Endothelial cell (in vitro differentiated cells): ENCODE measurements at regions not wholly inside any gene's neighbourhood (a gene's known extent, or its start where the extent isn't known, plus 50 kb on each side); places are given as distances from the start of the nearest gene placed in this dataset.
A peak's percentile ranks its signal among the peaks of the same experiment; 100 is the strongest.
"Not testable (repeated sequence)": the region's sequence is repeated elsewhere in the genome, so short reads cannot be mapped to it uniquely, and the experiment has no call there.

Experiments
- DNase-seq: peaks from one replicate; pipeline ENCODE4 v3.0.0; 2021; ENCODE audit warnings: low spot score
- H3K27ac Mint-ChIP-seq: one replicate; pipeline ENCODE4 v1.8.0; 2021; ENCODE audit warnings: mixed read lengths, inconsistent platforms; ENCODE audit not compliant: unreplicated experiment
- H3K27me3 Mint-ChIP-seq: one replicate; pipeline ENCODE4 v1.8.0; 2021; ENCODE audit warnings: mild to moderate bottlenecking, moderate library complexity, mixed read lengths, inconsistent platforms; ENCODE audit not compliant: unreplicated experiment
- H3K36me3 Mint-ChIP-seq: one replicate; pipeline ENCODE4 v1.8.0; 2021; ENCODE audit warnings: mild to moderate bottlenecking, low read depth, mixed read lengths, inconsistent platforms; ENCODE audit not compliant: unreplicated experiment
- H3K4me1 Mint-ChIP-seq: one replicate; pipeline ENCODE4 v1.8.0; 2021; ENCODE audit warnings: mild to moderate bottlenecking, mixed read lengths, inconsistent platforms; ENCODE audit not compliant: unreplicated experiment
- H3K4me3 Mint-ChIP-seq: one replicate; pipeline ENCODE4 v1.8.0; 2021; ENCODE audit warnings: mild to moderate bottlenecking, mixed read lengths, inconsistent platforms; ENCODE audit not compliant: unreplicated experiment
- H3K9me3 Mint-ChIP-seq: one replicate; pipeline ENCODE4 v1.8.0; 2021; ENCODE audit warnings: mixed read lengths, inconsistent platforms; ENCODE audit not compliant: unreplicated experiment
- TF ChIP-seq, protein P1 (sequence below): fragments of 200-600 bp; sonication (generic); IDR thresholded peaks from one replicate; pipeline ENCODE4 v1.5.0; 2021; ENCODE audit warnings: antibody characterized with exemption; ENCODE audit not compliant: unreplicated experiment

DNA sequence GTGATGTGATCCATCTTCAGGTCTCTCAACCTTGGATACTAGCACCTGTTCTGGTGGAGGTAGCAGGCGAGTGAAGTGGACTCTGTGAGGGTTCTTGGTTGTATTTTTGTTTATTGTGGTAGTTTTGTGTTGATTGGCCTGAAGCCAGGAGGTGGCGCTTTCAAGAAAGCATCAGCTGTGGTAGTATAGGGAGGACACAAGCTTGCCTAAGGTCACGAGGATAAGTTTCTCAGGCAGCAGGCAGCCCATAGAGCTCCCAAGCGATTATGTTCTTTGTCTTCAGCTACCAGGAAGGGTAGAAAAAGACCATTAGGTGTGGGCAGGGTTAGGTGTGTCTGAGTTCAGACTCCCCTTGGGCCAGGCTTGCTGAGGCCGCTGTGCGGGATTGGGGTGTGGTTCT lies 290.8 kb upstream of the TGIF2LY start:
- not testable (repeated sequence) for H3K36me3 Mint-ChIP-seq, H3K4me3 Mint-ChIP-seq, H3K27ac Mint-ChIP-seq, H3K9me3 Mint-ChIP-seq, DNase-seq, H3K4me1 Mint-ChIP-seq, H3K27me3 Mint-ChIP-seq

DNA sequence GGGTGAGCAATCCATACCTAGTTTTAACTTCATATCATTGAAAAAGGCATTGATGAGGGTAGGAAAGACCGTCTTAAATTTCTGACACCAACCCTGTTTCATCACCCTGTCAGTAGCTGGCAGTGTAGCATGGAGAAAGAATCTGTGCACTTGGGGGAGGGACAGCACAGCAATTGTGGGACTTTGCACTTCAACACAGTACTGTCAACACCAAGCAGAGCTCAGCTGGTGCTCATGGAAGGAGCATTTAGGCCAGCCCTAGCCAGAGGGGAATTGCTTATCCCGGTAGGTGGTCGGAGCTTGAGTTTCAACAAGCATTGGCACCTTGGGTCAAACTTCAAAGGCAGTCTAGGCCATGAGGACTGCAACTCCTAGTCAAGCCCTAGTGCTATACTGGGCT lies 281.6 kb upstream of the TGIF2LY start:
- H3K9me3 Mint-ChIP-seq, H3K27me3 Mint-ChIP-seq, DNase-seq, H3K4me1 Mint-ChIP-seq, H3K4me3 Mint-ChIP-seq, H3K36me3 Mint-ChIP-seq, H3K27ac Mint-ChIP-seq: not testable (repeated sequence)

DNA sequence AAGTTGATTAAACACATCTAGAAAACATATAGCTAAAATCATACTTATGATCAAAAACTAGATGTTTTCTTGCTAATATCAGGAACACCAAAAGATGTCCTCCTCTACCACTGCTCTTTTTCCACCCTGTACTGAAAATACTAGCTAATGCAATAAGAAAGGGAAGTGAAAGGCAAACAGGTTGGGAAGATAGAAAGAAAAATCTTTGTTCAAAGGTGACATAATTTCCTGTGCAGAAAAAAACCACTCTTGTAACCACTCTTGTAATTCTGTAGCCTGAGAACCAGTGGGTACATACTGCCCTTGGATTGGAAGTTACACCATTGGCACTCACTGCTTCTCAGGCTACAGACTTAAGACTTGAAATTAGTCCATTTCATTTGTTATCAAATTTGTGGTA lies 258.9 kb upstream of the TGIF2LY start:
- H3K36me3 Mint-ChIP-seq, H3K9me3 Mint-ChIP-seq, H3K27ac Mint-ChIP-seq, H3K27me3 Mint-ChIP-seq, DNase-seq, H3K4me1 Mint-ChIP-seq, H3K4me3 Mint-ChIP-seq: not testable (repeated sequence)

DNA sequence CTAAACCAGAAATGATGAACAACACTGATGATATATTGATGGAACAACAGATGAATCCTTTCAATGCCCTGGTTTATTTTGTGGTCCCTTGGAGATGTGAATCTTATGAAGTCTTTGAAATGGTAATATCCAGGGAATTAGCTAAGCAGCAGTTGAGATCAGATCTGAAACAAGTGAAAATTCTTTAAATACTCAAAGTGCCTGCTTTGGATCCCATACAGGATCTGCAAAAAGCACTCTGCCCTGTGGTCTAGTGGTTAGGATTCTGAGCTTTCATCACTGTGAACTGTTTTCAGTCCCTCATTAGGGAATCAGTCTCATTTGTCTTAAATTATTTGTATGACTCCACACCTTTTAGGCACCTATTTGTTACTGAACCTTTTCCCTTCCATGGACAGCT lies 211.3 kb upstream of the TGIF2LY start:
- H3K27me3 Mint-ChIP-seq, H3K4me1 Mint-ChIP-seq, H3K4me3 Mint-ChIP-seq, H3K9me3 Mint-ChIP-seq, DNase-seq, H3K27ac Mint-ChIP-seq, H3K36me3 Mint-ChIP-seq: not testable (repeated sequence)

DNA sequence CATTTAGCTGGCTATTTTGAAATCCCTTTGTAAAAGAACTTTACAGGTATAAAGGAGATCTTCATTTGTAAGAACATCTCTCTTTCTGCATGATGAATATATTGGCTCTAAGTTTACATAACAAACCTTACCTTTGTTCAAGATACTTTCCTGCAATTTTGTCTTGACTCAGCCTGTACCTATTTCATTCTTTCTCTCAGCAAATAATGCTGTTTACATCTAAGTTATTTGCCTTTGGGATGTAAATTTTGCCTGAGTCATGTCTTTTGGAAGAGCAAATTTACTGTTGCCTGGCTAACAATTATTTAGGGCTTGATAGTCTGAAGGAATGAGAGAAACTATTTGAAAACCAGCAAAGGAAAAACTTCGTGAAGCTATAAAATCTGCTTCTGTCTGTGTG lies 210.4 kb upstream of the TGIF2LY start:
- H3K4me1 Mint-ChIP-seq, DNase-seq, H3K9me3 Mint-ChIP-seq, H3K4me3 Mint-ChIP-seq, H3K36me3 Mint-ChIP-seq, H3K27me3 Mint-ChIP-seq, H3K27ac Mint-ChIP-seq: not testable (repeated sequence)

DNA sequence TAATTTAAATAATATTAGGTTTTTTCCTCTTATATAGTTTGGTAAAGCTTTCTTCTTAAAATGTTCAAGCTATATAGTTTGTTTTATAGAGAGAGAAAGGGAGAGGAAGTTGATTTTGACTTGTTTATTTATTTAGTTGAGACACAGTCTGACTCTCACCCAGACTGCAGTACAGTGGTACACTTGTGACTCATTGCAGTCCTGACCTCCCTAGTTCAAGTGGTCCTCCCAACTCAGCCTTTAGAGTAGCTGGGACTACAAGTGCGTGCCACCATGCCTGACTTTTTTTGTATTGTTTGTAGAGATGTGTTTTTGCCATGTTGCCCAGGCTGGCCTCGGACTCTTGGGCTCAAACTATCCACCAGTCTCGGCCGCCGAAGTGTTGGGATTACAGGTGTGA lies 187.4 kb upstream of the TGIF2LY start:
- not testable (repeated sequence) for H3K27ac Mint-ChIP-seq, H3K9me3 Mint-ChIP-seq, DNase-seq, H3K4me1 Mint-ChIP-seq, H3K36me3 Mint-ChIP-seq, H3K4me3 Mint-ChIP-seq, H3K27me3 Mint-ChIP-seq

DNA sequence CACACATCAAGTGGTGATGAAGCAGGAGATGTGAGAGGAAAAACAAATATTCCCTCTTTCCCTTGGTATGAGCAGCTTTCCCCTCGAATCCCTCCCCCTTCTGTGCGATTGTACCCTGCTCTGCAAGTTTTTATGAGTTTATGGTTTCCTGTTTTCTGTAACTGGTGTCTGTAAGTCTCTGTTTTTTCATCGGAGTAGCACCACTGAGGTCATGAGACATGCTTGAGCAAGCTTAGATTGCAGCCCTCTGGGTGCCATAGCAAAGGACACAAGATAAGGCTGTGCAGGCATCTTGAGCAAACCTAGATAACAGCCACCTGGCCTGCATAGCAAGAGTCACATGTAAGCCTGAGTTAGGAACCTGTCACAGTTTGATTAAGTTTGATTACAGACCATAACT lies 174.6 kb upstream of the TGIF2LY start:
- H3K4me1 Mint-ChIP-seq, H3K36me3 Mint-ChIP-seq, H3K27me3 Mint-ChIP-seq, H3K4me3 Mint-ChIP-seq, DNase-seq, H3K9me3 Mint-ChIP-seq, H3K27ac Mint-ChIP-seq: not testable (repeated sequence)

DNA sequence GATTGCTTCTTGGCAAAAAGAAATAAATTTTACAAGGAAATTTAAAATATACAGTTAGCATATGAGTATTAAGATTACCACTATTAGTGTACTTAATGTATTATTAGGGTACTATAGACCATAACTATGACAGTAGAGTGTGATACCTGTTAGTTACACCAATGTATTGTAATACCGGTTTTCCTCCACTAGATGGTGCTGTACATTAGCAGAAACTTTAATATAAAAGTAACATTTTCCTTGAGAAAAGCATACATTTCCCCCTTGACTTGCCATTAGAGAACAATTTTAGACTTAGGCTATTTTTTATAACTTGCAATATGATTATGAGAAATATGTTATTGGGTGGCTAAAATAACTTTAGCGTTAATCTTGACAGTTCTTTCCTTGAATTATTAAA lies 173.3 kb upstream of the TGIF2LY start:
- H3K9me3 Mint-ChIP-seq, H3K4me3 Mint-ChIP-seq, DNase-seq, H3K36me3 Mint-ChIP-seq, H3K4me1 Mint-ChIP-seq, H3K27me3 Mint-ChIP-seq, H3K27ac Mint-ChIP-seq: not testable (repeated sequence)
- TF ChIP-seq, protein P1, sequence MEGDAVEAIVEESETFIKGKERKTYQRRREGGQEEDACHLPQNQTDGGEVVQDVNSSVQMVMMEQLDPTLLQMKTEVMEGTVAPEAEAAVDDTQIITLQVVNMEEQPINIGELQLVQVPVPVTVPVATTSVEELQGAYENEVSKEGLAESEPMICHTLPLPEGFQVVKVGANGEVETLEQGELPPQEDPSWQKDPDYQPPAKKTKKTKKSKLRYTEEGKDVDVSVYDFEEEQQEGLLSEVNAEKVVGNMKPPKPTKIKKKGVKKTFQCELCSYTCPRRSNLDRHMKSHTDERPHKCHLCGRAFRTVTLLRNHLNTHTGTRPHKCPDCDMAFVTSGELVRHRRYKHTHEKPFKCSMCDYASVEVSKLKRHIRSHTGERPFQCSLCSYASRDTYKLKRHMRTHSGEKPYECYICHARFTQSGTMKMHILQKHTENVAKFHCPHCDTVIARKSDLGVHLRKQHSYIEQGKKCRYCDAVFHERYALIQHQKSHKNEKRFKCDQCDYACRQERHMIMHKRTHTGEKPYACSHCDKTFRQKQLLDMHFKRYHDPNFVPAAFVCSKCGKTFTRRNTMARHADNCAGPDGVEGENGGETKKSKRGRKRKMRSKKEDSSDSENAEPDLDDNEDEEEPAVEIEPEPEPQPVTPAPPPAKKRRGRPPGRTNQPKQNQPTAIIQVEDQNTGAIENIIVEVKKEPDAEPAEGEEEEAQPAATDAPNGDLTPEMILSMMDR = peak; percentile 62

DNA sequence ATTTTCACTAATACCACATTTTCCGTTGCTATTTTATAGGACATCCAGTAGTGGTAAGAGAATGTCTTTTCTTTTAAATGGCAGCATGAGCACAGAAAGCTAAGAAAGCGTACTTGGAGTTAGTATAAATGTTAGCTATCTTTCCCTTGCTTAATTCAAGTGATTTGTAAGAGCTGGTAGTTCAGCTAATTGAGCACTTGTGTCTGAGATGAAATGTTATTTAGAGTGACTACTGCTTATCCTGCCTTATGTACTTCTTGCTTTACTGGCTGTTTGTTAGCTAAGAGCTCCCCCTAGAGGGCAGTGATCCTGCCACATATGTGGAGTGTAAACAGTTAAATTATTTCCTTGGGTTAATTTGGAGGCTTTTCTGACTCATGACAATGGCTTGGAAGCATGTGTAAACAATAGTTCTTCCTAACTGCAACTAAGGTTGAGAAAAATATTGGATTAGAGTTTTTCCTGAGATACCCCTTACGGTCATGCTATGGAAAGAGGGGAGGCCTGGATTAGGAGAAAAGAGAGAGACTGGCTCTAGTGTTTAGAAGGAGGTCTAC lies 171.9 kb upstream of the TGIF2LY start:
- DNase-seq, H3K4me1 Mint-ChIP-seq, H3K36me3 Mint-ChIP-seq, H3K27ac Mint-ChIP-seq, H3K27me3 Mint-ChIP-seq, H3K9me3 Mint-ChIP-seq, H3K4me3 Mint-ChIP-seq: not testable (repeated sequence)

DNA sequence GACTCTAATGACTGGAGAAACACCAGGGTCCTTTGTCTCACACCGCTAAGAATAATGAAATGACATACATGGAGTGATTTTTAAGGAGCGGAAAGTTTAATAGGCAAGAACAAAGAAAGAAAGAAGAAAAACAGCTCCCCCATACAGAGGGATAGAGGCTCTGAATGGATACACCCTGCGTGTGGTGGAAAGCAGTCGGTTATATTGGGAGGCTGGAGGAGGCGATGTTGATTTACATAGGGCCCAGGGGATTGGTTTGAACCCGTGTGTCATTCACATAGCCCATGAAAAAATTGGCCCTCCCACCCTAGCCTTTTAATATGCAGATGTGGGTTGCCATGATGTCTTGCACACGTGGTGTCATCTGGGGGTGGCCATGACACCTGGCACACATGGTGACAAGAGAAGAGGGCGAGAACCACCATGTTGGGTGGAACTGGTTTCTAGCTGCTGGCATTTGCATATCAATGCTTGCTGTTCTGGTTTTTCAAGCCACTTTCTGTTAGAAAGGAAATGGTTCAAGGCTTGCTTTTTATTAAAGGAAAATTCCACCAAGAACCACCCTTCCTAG lies 168.5 kb upstream of the TGIF2LY start:
- H3K27me3 Mint-ChIP-seq, H3K4me3 Mint-ChIP-seq, H3K36me3 Mint-ChIP-seq, DNase-seq, H3K9me3 Mint-ChIP-seq, H3K4me1 Mint-ChIP-seq, H3K27ac Mint-ChIP-seq: not testable (repeated sequence)
